ENCODE measurements at regions not wholly inside any gene's neighbourhood (a gene's known extent, or its start where the extent isn't known, plus 50 kb on each side); places are given as distances from the start of the nearest gene placed in this dataset.

DNA sequence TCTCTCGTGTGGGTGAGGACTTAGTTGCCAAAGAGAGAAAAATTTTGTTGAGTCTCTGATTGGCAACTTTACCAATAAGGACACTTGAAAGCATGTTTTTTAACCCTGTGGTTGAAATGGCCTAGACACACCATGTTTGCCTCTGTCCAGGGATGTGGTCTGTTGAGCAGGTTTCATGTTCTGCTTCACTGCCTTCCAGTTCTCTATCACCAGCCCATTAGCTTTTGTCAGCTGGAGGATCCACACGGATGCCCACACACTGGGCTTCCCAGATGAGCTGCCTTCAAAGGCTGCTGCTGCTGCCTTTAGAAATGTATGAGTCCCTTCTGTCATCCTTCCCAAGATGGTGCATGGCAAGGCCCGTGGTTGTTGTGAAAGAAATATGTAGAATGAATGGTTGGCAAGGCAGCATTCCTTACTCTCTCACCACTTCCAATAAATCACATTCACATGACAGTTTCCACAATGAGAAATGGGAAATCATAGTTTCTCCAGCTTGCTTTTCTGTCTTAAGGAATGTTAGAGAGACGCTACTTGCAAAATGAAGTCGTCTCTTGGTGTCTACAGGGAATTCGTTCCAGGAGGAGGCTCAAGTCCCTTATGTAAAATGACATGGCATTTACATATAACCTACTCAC is 108.2 kb upstream of the SLC35F3 start (continued):
- TF ChIP-seq NFIC (IDR thresholded peaks at IDR 0.05; ENCODE audit: borderline replicate concordance) = no peak
- TF ChIP-seq GATA2 (CRISPR knock-in tag; IDR thresholded peaks at IDR 0.05) = no peak

DNA sequence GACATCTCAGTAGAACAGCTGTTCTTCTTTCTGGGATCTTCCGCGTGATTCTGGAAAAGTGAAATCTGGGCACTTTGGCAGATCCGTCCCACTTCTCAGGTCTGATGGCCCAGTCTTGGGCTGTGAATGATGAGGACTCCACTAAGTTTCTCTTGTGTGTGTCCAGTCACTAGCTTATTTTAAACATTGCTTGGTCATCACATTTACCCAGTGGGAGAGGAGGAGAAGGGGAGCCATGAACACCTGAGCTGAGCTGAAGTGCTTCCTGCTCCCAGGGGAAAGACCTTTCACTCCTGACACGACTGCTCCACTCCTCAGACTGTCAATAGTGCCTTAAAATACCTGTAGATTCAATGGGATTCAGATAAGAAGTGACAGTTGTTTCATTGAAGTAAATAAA is 101.9 kb upstream of the SLC35F3 start:
- TF ChIP-seq FOSL2 (IDR thresholded peaks at IDR 0.05; ENCODE audit: borderline replicate concordance, low read depth) (no peak), RXRA (IDR thresholded peaks at IDR 0.05; ENCODE audit: borderline replicate concordance, low read depth) (no peak), EZH2phosphoT487 (IDR thresholded peaks at IDR 0.05; ENCODE audit: borderline replicate concordance, low read depth) (no peak), CHD2 (IDR thresholded peaks at IDR 0.05; ENCODE audit: low read length, partially characterized antibody) (no peak), GABPA (IDR thresholded peaks at IDR 0.05; ENCODE audit: low read depth) (no peak), TEAD4 (IDR thresholded peaks at IDR 0.05; ENCODE audit: borderline replicate concordance, insufficient read depth) (no peak), GATA2 (CRISPR knock-in tag; IDR thresholded peaks at IDR 0.05) (no peak), USF2 (IDR thresholded peaks at IDR 0.05; ENCODE audit: borderline replicate concordance, low read depth, low read length) (no peak), EP300 (IDR thresholded peaks at IDR 0.05; ENCODE audit: borderline replicate concordance in 1 of 2, low read depth in 1 of 2, low read length in 1 of 2) (no peak), SIN3A (IDR thresholded peaks at IDR 0.05; ENCODE audit: borderline replicate concordance, low read depth, low read length) (no peak), ELF1 (IDR thresholded peaks at IDR 0.05) (no peak), FOXJ3 (CRISPR knock-in tag; IDR thresholded peaks at IDR 0.05) (no peak), JUND (IDR thresholded peaks at IDR 0.05) (no peak)
- TF ChIP-seq, protein P1, sequence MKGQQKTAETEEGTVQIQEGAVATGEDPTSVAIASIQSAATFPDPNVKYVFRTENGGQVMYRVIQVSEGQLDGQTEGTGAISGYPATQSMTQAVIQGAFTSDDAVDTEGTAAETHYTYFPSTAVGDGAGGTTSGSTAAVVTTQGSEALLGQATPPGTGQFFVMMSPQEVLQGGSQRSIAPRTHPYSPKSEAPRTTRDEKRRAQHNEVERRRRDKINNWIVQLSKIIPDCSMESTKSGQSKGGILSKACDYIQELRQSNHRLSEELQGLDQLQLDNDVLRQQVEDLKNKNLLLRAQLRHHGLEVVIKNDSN (IDR thresholded peaks at IDR 0.05; ENCODE audit: borderline replicate concordance, low read depth) = no peak
- TF ChIP-seq, protein P2, sequence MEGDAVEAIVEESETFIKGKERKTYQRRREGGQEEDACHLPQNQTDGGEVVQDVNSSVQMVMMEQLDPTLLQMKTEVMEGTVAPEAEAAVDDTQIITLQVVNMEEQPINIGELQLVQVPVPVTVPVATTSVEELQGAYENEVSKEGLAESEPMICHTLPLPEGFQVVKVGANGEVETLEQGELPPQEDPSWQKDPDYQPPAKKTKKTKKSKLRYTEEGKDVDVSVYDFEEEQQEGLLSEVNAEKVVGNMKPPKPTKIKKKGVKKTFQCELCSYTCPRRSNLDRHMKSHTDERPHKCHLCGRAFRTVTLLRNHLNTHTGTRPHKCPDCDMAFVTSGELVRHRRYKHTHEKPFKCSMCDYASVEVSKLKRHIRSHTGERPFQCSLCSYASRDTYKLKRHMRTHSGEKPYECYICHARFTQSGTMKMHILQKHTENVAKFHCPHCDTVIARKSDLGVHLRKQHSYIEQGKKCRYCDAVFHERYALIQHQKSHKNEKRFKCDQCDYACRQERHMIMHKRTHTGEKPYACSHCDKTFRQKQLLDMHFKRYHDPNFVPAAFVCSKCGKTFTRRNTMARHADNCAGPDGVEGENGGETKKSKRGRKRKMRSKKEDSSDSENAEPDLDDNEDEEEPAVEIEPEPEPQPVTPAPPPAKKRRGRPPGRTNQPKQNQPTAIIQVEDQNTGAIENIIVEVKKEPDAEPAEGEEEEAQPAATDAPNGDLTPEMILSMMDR (IDR thresholded peaks at IDR 0.05) = no peak
- TF ChIP-seq, protein P3, sequence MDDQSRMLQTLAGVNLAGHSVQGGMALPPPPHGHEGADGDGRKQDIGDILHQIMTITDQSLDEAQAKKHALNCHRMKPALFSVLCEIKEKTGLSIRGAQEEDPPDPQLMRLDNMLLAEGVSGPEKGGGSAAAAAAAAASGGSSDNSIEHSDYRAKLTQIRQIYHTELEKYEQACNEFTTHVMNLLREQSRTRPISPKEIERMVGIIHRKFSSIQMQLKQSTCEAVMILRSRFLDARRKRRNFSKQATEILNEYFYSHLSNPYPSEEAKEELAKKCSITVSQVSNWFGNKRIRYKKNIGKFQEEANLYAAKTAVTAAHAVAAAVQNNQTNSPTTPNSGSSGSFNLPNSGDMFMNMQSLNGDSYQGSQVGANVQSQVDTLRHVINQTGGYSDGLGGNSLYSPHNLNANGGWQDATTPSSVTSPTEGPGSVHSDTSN (IDR thresholded peaks at IDR 0.05) = no peak
- TF ChIP-seq, protein P4, sequence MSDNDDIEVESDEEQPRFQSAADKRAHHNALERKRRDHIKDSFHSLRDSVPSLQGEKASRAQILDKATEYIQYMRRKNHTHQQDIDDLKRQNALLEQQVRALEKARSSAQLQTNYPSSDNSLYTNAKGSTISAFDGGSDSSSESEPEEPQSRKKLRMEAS (IDR thresholded peaks at IDR 0.05; ENCODE audit: low read depth) = no peak
- peaks cover 0 to 5% of the 10 kb centered on the region in 2 experiments; a peak in 2 of 4 replicates for H3K4me1 ChIP-seq (ENCODE audit: control insufficient read depth in 1 of 2, insufficient read depth in 2 of 2, low read depth in 1 of 2, low read length in 1 of 2)
- H3K27ac ChIP-seq (ENCODE audit: low read depth in 2 of 2, low read length in 1 of 2) = no peak overlapping the region
- H2AFZ ChIP-seq (ENCODE audit: low read depth) = no peak overlapping the region
- H3K4me3 ChIP-seq (ENCODE audit: low read depth in 2 of 2, low read length in 1 of 2) = no peak overlapping the region
- H3K79me2 ChIP-seq (ENCODE audit: insufficient read depth) = no peaks in the 10 kb centered on the region
- H3F3A ChIP-seq (replicated peaks; ENCODE audit: insufficient read depth) = no peaks in the 10 kb centered on the region
- 63% methylated on average over 4 of the region's 4 CpGs for WGBS (ENCODE audit: low lambda C conversion rate)
- POLR2A ChIA-PET = no interaction called here
- CTCF ChIA-PET = interaction anchor here (1.1 to 1.6 kb wide), 3 partner anchors 12 to 362 kb away, joined by 3 to 9 read pairs (median 3); no protein-coding TSS in a partner anchor
- H3K4me2 ChIP-seq = no peak overlapping the region
- no peaks in the 10 kb centered on the region for H3K9me3 ChIP-seq
- H3K36me3 ChIP-seq (replicated peaks in 1 of 2; ENCODE audit: control insufficient read depth in 1 of 2, insufficient read depth in 2 of 2, low read length in 1 of 2) = no peaks in the 10 kb centered on the region
- no peaks in the 10 kb centered on the region for H3K27me3 ChIP-seq (ENCODE audit: insufficient read depth)
- no peaks in the 10 kb centered on the region for H4K20me1 ChIP-seq (ENCODE audit: insufficient read depth)
- no peak overlapping the region for H3K9ac ChIP-seq
- no peaks in the 10 kb centered on the region for H3K9me2 ChIP-seq
- no peak for DNase-seq

Measured in SK-N-SH (cell line).